ENCODE measurements at regions not wholly inside any gene's neighbourhood (a gene's known extent, or its start where the extent isn't known, plus 50 kb on each side); places are given as distances from the start of the nearest gene placed in this dataset.

DNA sequence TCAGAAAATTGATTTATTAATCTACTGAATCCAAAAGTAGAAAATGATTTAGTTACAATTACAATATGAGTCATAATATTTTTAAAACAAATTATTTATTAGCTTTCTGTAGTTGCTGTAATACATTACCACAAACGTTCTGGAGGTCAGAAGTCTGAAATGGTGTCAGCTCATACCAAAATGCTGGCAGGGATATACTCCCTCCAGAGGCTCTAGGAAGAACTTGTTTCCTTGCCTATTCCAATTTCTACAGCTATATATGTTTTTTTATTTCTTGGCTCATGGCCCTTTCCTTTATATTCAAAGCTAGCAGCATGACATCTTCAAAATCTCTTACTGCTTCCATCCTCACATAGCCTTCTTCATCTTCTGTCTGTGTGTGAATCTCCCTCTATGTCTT, 667.9 kb upstream of the ITGA1 start:
- TF ChIP-seq, protein P1, sequence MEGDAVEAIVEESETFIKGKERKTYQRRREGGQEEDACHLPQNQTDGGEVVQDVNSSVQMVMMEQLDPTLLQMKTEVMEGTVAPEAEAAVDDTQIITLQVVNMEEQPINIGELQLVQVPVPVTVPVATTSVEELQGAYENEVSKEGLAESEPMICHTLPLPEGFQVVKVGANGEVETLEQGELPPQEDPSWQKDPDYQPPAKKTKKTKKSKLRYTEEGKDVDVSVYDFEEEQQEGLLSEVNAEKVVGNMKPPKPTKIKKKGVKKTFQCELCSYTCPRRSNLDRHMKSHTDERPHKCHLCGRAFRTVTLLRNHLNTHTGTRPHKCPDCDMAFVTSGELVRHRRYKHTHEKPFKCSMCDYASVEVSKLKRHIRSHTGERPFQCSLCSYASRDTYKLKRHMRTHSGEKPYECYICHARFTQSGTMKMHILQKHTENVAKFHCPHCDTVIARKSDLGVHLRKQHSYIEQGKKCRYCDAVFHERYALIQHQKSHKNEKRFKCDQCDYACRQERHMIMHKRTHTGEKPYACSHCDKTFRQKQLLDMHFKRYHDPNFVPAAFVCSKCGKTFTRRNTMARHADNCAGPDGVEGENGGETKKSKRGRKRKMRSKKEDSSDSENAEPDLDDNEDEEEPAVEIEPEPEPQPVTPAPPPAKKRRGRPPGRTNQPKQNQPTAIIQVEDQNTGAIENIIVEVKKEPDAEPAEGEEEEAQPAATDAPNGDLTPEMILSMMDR (IDR thresholded peaks at IDR 0.05): no peak
- no peak for TF ChIP-seq POLR2A (IDR thresholded peaks at IDR 0.05)
- TF ChIP-seq POLR2AphosphoS5 (IDR thresholded peaks at IDR 0.05): no peak
